IMR-90 (cell line): ENCODE measurements at regions not wholly inside any gene's neighbourhood (a gene's known extent, or its start where the extent isn't known, plus 50 kb on each side); places are given as distances from the start of the nearest gene placed in this dataset.

Source experiments
- ATAC-seq: fragments of 200-7000 bp; cut with Tn5 transposase; 2 replicates; pipeline ENCODE4 v1.9.1; 2020; ENCODE audit warnings: low read depth, mild to moderate bottlenecking, moderate library complexity
- BruUV-seq: library from RNA; stranded (reverse); fragments of 400-500 nt; replicated peaks from 2 replicates; lab custom pipeline; 2021; lab: Mats Ljungman, UMichigan
- CTCF ChIA-PET: fragments of 300-600 bp; formaldehyde crosslinking; extraction: SDS; loops from one replicate; lab custom pipeline; 2021; ENCODE audit warnings: antibody characterized with exemption; lab: Yijun Ruan, JAX
- POLR2A ChIA-PET: fragments of 300-600 bp; sonication (Branson Sonifier 250); formaldehyde crosslinking; loops from one replicate; lab custom pipeline; 2022; ENCODE audit warnings: antibody characterized with exemption; ENCODE audit not compliant: unreplicated experiment; lab: Charles Lee
- DNase-seq: peaks from one replicate; pipeline ENCODE4 v3.0.0; 2013
- H2AFZ ChIP-seq: replicated peaks from 2 replicates; pipeline ENCODE3; 2013; ENCODE audit warnings: low read length, mild to moderate bottlenecking; ENCODE audit not compliant: poor library complexity
- H2AK5ac ChIP-seq: 2 replicates; pipeline ENCODE4 v1.6.1; 2013; ENCODE audit warnings: low read depth, low read length, inconsistent platforms
- H2AK9ac ChIP-seq: replicated peaks from 2 replicates; pipeline ENCODE3; 2013; ENCODE audit warnings: mild to moderate bottlenecking, low read depth, low read length, moderate library complexity; ENCODE audit not compliant: poor library complexity
- H2BK120ac ChIP-seq: 2 replicates; pipeline ENCODE4 v1.6.1; 2013; ENCODE audit warnings: low read depth, low read length, inconsistent platforms
- H2BK15ac ChIP-seq: 3 replicates; pipeline ENCODE4 v1.6.1; 2013; ENCODE audit warnings: low read depth, low read length, inconsistent platforms
- H2BK20ac ChIP-seq: 2 replicates; pipeline ENCODE4 v1.6.1; 2013; ENCODE audit warnings: low read depth, mild to moderate bottlenecking, inconsistent platforms, low read length, moderate library complexity
- H2BK5ac ChIP-seq: 2 replicates; pipeline ENCODE4 v1.6.1; 2013; ENCODE audit warnings: mild to moderate bottlenecking, low read depth, low read length, inconsistent platforms; ENCODE audit not compliant: poor library complexity, severe bottlenecking
- H3K14ac ChIP-seq: replicated peaks from 2 replicates; pipeline ENCODE4 v1.6.1; 2013; ENCODE audit warnings: low read depth, low read length, inconsistent platforms
- H3K18ac ChIP-seq: 2 replicates; pipeline ENCODE4 v1.6.1; 2013; ENCODE audit warnings: low read depth, low read length, control low read depth
- H3K23ac ChIP-seq: 2 replicates; pipeline ENCODE4 v1.6.1; 2013; ENCODE audit warnings: low read depth, low read length, inconsistent platforms
- H3K27ac ChIP-seq: 2 replicates; pipeline ENCODE4 v1.5.1; 2013; ENCODE audit warnings: mild to moderate bottlenecking, control low read depth, low read length; ENCODE audit not compliant: insufficient read depth
- H3K27me3 ChIP-seq: 2 replicates; pipeline ENCODE4 v1.6.1; 2013; ENCODE audit warnings: low read length; ENCODE audit not compliant: control insufficient read depth, insufficient read depth
- H3K36me3 ChIP-seq: 2 replicates; pipeline ENCODE4 v1.6.1; 2013; ENCODE audit warnings: low read length, mixed read lengths; ENCODE audit not compliant: control insufficient read depth, insufficient read depth
- H3K4ac ChIP-seq: 2 replicates; pipeline ENCODE4 v1.6.1; 2013; ENCODE audit warnings: low read depth, low read length, inconsistent platforms
- H3K4me1 ChIP-seq: 2 replicates; pipeline ENCODE4 v1.6.1; 2013; ENCODE audit warnings: low read length, mixed read lengths; ENCODE audit not compliant: control insufficient read depth, insufficient read depth
- H3K4me2 ChIP-seq: 2 replicates; pipeline ENCODE4 v1.6.1; 2013; ENCODE audit warnings: low read depth, mild to moderate bottlenecking, control low read depth, low read length, moderate library complexity
- H3K4me3 ChIP-seq: 2 replicates; pipeline ENCODE4 v1.5.1; 2013; ENCODE audit warnings: low read depth, mild to moderate bottlenecking, control low read depth, low read length, moderate library complexity; ENCODE audit not compliant: insufficient read depth
- H3K56ac ChIP-seq: 2 replicates; pipeline ENCODE4 v1.6.1; 2013; ENCODE audit warnings: low read length, inconsistent platforms; ENCODE audit not compliant: insufficient read depth; ENCODE audit errors: extremely low read depth
- H3K79me1 ChIP-seq, 2 experiments: 2 replicates each; pipeline ENCODE4 v1.6.1; 2013; ENCODE audit warnings: low read length in 2 of 2, inconsistent platforms in 1 of 2, low read depth in 1 of 2
- H3K9ac ChIP-seq: 2 replicates; pipeline ENCODE4 v1.6.1; 2013; ENCODE audit warnings: low read depth, low read length, control low read depth
- H3K9me1 ChIP-seq: 2 replicates; pipeline ENCODE4 v1.6.1; 2013; ENCODE audit warnings: low read length, inconsistent platforms; ENCODE audit not compliant: insufficient read depth
- H3K9me3 ChIP-seq: 2 replicates; pipeline ENCODE4 v1.6.1; 2013; ENCODE audit warnings: low read length; ENCODE audit not compliant: control insufficient read depth, insufficient read depth
- H4K20me1 ChIP-seq: 2 replicates; pipeline ENCODE4 v1.6.1; 2013; ENCODE audit warnings: low read length, inconsistent platforms; ENCODE audit not compliant: insufficient read depth
- H4K5ac ChIP-seq: 2 replicates; pipeline ENCODE4 v1.6.1; 2013; ENCODE audit warnings: mild to moderate bottlenecking, low read depth, low read length, control low read depth
- H4K8ac ChIP-seq, 2 experiments: 2 replicates each; pipeline ENCODE4 v1.6.1; 2013; ENCODE audit warnings: low read depth in 2 of 2, low read length in 2 of 2, control low read depth in 1 of 2, inconsistent platforms in 1 of 2
- H4K91ac ChIP-seq: 2 replicates; pipeline ENCODE4 v1.6.1; 2013; ENCODE audit warnings: low read depth, low read length, inconsistent platforms; ENCODE audit not compliant: insufficient read depth
- BHLHE40 ChIP-seq: fragments of 150-350 bp; IDR thresholded peaks from 2 replicates; pipeline ENCODE4 v1.6.1; 2016; ENCODE audit warnings: mild to moderate bottlenecking, low read depth, low read length
- CEBPB ChIP-seq: IDR thresholded peaks from 2 replicates; pipeline ENCODE4 v1.6.1; 2012; ENCODE audit warnings: low read depth, low read length, improper control_type of control experiment
- CHD1 ChIP-seq: IDR thresholded peaks from 2 replicates; pipeline ENCODE4 v1.6.1; 2012; ENCODE audit warnings: low read depth, low read length, improper control_type of control experiment
- FOS ChIP-seq: fragments of 150-350 bp; IDR thresholded peaks from 2 replicates; pipeline ENCODE4 v1.6.1; 2016; ENCODE audit warnings: low read depth, low read length
- MAFK ChIP-seq: IDR thresholded peaks from 2 replicates; pipeline ENCODE4 v1.6.1; 2012; ENCODE audit warnings: low read depth, low read length, improper control_type of control experiment
- MAZ ChIP-seq: IDR thresholded peaks from 2 replicates; pipeline ENCODE4 v1.6.1; 2012; ENCODE audit warnings: low read depth, mild to moderate bottlenecking, low read length, improper control_type of control experiment, moderate library complexity, borderline replicate concordance
- MXI1 ChIP-seq: IDR thresholded peaks from 2 replicates; pipeline ENCODE4 v1.6.1; 2012; ENCODE audit warnings: low read depth, mild to moderate bottlenecking, low read length, moderate library complexity, borderline replicate concordance
- NFE2L2 ChIP-seq: fragments of 150-350 bp; IDR thresholded peaks from 2 replicates; pipeline ENCODE4 v1.6.1; 2016; ENCODE audit warnings: low read depth, mild to moderate bottlenecking, low read length
- POLR2A ChIP-seq: IDR thresholded peaks from 2 replicates; pipeline ENCODE4 v1.6.1; 2012; ENCODE audit warnings: mild to moderate bottlenecking, low read depth, low read length
- RAD21 ChIP-seq: IDR thresholded peaks from 2 replicates; pipeline ENCODE4 v1.6.1; 2012; ENCODE audit warnings: low read length, improper control_type of control experiment
- RCOR1 ChIP-seq: IDR thresholded peaks from 2 replicates; pipeline ENCODE4 v1.6.1; 2012; ENCODE audit warnings: mild to moderate bottlenecking, low read length, improper control_type of control experiment; ENCODE audit not compliant: insufficient replicate concordance
- RFX5 ChIP-seq: IDR thresholded peaks from 2 replicates; pipeline ENCODE4 v1.8.0; 2012; ENCODE audit warnings: low read depth, mild to moderate bottlenecking, low read length, moderate library complexity
- SMC3 ChIP-seq: fragments of 150-350 bp; IDR thresholded peaks from 2 replicates; pipeline ENCODE4 v1.6.1; 2016; ENCODE audit warnings: low read depth, mild to moderate bottlenecking, antibody characterized with exemption, low read length, moderate library complexity
- WGBS, 2 experiments: methylation state at CpG; one replicate each; pipeline versions ENCODE4 v1.1.5 to v1.1.7; 2013; ENCODE audit warnings: missing lambda C conversion rate in 2 of 2; ENCODE audit not compliant: insufficient read length in 1 of 2; ENCODE audit errors: extremely low coverage in 2 of 2; 5-methylcytosine and 5-hydroxymethylcytosine counted together
- dilution Hi-C: fragments of 300-500 bp; cut with HindIII; formaldehyde crosslinking; loops from one replicate; pipeline ENCODE4 v1.14.3; 2018; ENCODE audit warnings: low sequenced_read_pairs; ENCODE audit not compliant: unreplicated experiment
- in situ Hi-C: fragments of 300-500 bp; cut with MboI; formaldehyde crosslinking; loops from 3 replicates; pipeline ENCODE4 v1.14.3; 2019; ENCODE audit warnings: low sequenced_read_pairs, inconsistent platforms, mixed read lengths
- intact Hi-C: fragments of 100-400 bp; cut with micrococcal nuclease; formaldehyde crosslinking; loops from 2 replicates; pipeline ENCODE4 v1.10.0; 2022
- TF ChIP-seq, protein P1 (sequence below): conservative IDR thresholded peaks from 2 replicates; pipeline ENCODE4 v1.5.1; 2012; ENCODE audit warnings: mild to moderate bottlenecking, low read depth, low read length, improper control_type of control experiment
- TF ChIP-seq, protein P2 (sequence below): fragments of 150-350 bp; IDR thresholded peaks from 2 replicates; pipeline ENCODE4 v1.6.1; 2016; ENCODE audit warnings: low read depth, mild to moderate bottlenecking, low read length, moderate library complexity, borderline replicate concordance
- TF ChIP-seq, protein P3 (sequence below): fragments of 150-350 bp; IDR thresholded peaks from 2 replicates; pipeline ENCODE4 v1.6.1; 2017; ENCODE audit warnings: mild to moderate bottlenecking, antibody characterized with exemption, low read length, low read depth

DNA sequence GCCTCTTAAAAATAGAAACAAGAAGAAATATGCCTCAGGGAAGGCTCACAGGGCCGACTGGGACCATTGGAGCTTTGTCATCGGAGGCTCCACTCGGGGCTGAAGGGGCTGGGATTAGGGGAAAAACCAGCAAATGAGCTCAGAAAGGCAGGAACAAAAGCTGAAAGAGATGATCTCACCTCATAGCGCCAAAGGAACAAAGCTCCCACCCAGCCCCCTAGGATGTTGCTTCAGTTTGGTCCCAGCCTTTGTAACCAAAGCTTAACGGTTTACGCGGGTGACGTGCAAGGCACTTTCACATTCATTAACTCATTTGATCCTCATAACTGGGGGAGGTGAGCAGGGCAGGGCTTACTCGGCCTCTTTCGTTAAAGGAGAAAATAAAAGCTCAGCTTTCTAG is 168.5 kb upstream of the DYNLRB2 start:
- no peak overlapping the region for H2AFZ ChIP-seq
- no peak overlapping the region for H3K9ac ChIP-seq
- H3K27me3 ChIP-seq = no peaks in the 10 kb centered on the region
- DNase-seq (no peak), ATAC-seq (no peak)
- H3K27ac ChIP-seq = no peak overlapping the region
- H2BK120ac ChIP-seq = no peak overlapping the region
- ChIA-PET CTCF (interaction anchor here (0.6 kb wide), 1 partner anchor 70 kb away, joined by 3 read pairs; no protein-coding TSS in a partner anchor), POLR2A (no interaction called here)
- no peak overlapping the region for H3K23ac ChIP-seq
- H2AK5ac ChIP-seq = no peak overlapping the region
- no TSS peak for BruUV-seq
- no peaks in the 10 kb centered on the region for H3K9me3 ChIP-seq
- H2BK20ac ChIP-seq = no peak overlapping the region
- H3K14ac ChIP-seq = no peak overlapping the region
- no peaks in the 10 kb centered on the region for H3K36me3 ChIP-seq
- no peak overlapping the region for H3K56ac ChIP-seq
- no CpG with 5 or more reads among the region's 10 CpGs for WGBS, 2 experiments
- H3K4me1 ChIP-seq = no peaks in the 10 kb centered on the region
- intact Hi-C loops = no loop called here
- H3K4me3 ChIP-seq = no peak overlapping the region
- no peak overlapping the region for H4K5ac ChIP-seq
- in situ Hi-C loops = loop anchor here (10.0 kb wide), 1 partner anchor 378 kb away; no protein-coding TSS in a partner anchor
- no peak overlapping the region for H2BK15ac ChIP-seq
- no peak overlapping the region for H2BK5ac ChIP-seq
- H3K4me2 ChIP-seq = no peak overlapping the region
- H3K9me1 ChIP-seq = no peaks in the 10 kb centered on the region
- dilution Hi-C loops = no loop called here
- H4K20me1 ChIP-seq = no peaks in the 10 kb centered on the region
- no peaks in the 10 kb centered on the region for H3K79me1 ChIP-seq
- H3K18ac ChIP-seq = no peak overlapping the region
- no peak for TF ChIP-seq RAD21
- TF ChIP-seq, protein P1, sequence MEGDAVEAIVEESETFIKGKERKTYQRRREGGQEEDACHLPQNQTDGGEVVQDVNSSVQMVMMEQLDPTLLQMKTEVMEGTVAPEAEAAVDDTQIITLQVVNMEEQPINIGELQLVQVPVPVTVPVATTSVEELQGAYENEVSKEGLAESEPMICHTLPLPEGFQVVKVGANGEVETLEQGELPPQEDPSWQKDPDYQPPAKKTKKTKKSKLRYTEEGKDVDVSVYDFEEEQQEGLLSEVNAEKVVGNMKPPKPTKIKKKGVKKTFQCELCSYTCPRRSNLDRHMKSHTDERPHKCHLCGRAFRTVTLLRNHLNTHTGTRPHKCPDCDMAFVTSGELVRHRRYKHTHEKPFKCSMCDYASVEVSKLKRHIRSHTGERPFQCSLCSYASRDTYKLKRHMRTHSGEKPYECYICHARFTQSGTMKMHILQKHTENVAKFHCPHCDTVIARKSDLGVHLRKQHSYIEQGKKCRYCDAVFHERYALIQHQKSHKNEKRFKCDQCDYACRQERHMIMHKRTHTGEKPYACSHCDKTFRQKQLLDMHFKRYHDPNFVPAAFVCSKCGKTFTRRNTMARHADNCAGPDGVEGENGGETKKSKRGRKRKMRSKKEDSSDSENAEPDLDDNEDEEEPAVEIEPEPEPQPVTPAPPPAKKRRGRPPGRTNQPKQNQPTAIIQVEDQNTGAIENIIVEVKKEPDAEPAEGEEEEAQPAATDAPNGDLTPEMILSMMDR = no peak
- no peak for TF ChIP-seq BHLHE40
- no peak for TF ChIP-seq FOS
- no peak for TF ChIP-seq CEBPB
- TF ChIP-seq NFE2L2 = no peak
- TF ChIP-seq, protein P2, sequence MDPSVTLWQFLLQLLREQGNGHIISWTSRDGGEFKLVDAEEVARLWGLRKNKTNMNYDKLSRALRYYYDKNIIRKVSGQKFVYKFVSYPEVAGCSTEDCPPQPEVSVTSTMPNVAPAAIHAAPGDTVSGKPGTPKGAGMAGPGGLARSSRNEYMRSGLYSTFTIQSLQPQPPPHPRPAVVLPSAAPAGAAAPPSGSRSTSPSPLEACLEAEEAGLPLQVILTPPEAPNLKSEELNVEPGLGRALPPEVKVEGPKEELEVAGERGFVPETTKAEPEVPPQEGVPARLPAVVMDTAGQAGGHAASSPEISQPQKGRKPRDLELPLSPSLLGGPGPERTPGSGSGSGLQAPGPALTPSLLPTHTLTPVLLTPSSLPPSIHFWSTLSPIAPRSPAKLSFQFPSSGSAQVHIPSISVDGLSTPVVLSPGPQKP = no peak
- no peak for TF ChIP-seq SMC3
- TF ChIP-seq CHD1 = no peak
- TF ChIP-seq MXI1 = no peak
- no peak for TF ChIP-seq MAZ
- TF ChIP-seq RFX5 = no peak
- no peak for TF ChIP-seq POLR2A
- TF ChIP-seq, protein P3, sequence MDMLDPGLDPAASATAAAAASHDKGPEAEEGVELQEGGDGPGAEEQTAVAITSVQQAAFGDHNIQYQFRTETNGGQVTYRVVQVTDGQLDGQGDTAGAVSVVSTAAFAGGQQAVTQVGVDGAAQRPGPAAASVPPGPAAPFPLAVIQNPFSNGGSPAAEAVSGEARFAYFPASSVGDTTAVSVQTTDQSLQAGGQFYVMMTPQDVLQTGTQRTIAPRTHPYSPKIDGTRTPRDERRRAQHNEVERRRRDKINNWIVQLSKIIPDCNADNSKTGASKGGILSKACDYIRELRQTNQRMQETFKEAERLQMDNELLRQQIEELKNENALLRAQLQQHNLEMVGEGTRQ = no peak
- TF ChIP-seq MAFK = no peak
- no peak for TF ChIP-seq RCOR1
- no peak overlapping the region for H3K4ac ChIP-seq
- no peak overlapping the region for H2AK9ac ChIP-seq
- no peak overlapping the region for H4K91ac ChIP-seq
- no peak overlapping the region for H4K8ac ChIP-seq
